Kidney (tissue), 13 donors: ENCODE measurements at regions not wholly inside any gene's neighbourhood (a gene's known extent, or its start where the extent isn't known, plus 50 kb on each side); places are given as distances from the start of the nearest gene placed in this dataset.

Source experiments
- DNase-seq, 5 donors: peaks; one replicate each; pipeline ENCODE4 v3.0.0-alpha.2; 2013 to 2020
- FAIRE-seq: peaks from 2 replicates; lab custom pipeline; 2012; peaks lifted over from hg19 to GRCh38; lab: Jason Lieb, UNC
- H3K27ac ChIP-seq, 2 donors: one replicate each; pipeline ENCODE4 v1.7.0; 2013; ENCODE audit warnings: low read depth in 2 of 2, low read length in 2 of 2, inconsistent platforms in 1 of 2
- H3K27me3 ChIP-seq: one replicate; pipeline ENCODE4 v1.7.1; 2013; ENCODE audit warnings: low read length, inconsistent platforms; ENCODE audit not compliant: control insufficient read depth, insufficient read depth
- H3K36me3 ChIP-seq, 3 donors: one replicate each; pipeline versions ENCODE4 v1.7.0 to v1.7.1; 2013; ENCODE audit warnings: low read length in 3 of 3, control low read depth in 1 of 3, inconsistent platforms in 1 of 3; ENCODE audit not compliant: insufficient read depth in 3 of 3, control insufficient read depth in 2 of 3
- H3K4me1 ChIP-seq, 3 donors: one replicate each; pipeline versions ENCODE4 v1.7.0 to v1.7.1; 2013; ENCODE audit warnings: low read length in 3 of 3, inconsistent platforms in 1 of 3, low read depth in 1 of 3; ENCODE audit not compliant: control insufficient read depth in 2 of 3, insufficient read depth in 2 of 3
- H3K4me3 ChIP-seq, 3 donors: one replicate each; pipeline versions ENCODE4 v1.7.0 to v1.8.1; 2013; ENCODE audit warnings: low read length in 3 of 3, control low read depth in 1 of 3, inconsistent platforms in 1 of 3
- H3K9ac ChIP-seq, 3 donors: one replicate each; pipeline versions ENCODE4 v1.7.0 to v1.7.1; 2013; ENCODE audit warnings: low read length in 3 of 3, control low read depth in 1 of 3, inconsistent platforms in 1 of 3
- H3K9me3 ChIP-seq, 3 donors: one replicate each; pipeline versions ENCODE4 v1.7.0 to v1.7.1; 2013; ENCODE audit warnings: low read length in 3 of 3, control low read depth in 1 of 3, inconsistent platforms in 1 of 3; ENCODE audit not compliant: control insufficient read depth in 2 of 3, insufficient read depth in 1 of 3
- CTCF ChIP-seq: IDR thresholded peaks from 3 replicates; pipeline ENCODE4 v1.5.1; 2012; ENCODE audit warnings: mild to moderate bottlenecking, moderate library complexity, borderline replicate concordance; ENCODE audit not compliant: insufficient read depth; ENCODE audit errors: extremely low read depth
- intact Hi-C: fragments of 100-400 bp; cut with DNase I; formaldehyde crosslinking; loops from one replicate; pipeline ENCODE4 v1.11.1; 2022
- donor health status: control.
- donor health status: control.
- donor health status: control.
- donor health status: control.
- donor health status: control.
- donor health status: DM: yes; HTN: yes; CAD: no.
- donor health status: Normal renal cell carcinoma (clear cell type).

- H3K36me3 ChIP-seq, result no peaks in the 10 kb centered on the region
- FAIRE-seq (no peak), DNase-seq (no peak)
- no peak overlapping the region for H3K27ac ChIP-seq
- H3K4me1 ChIP-seq, result no peaks in the 10 kb centered on the region
- no peak overlapping the region for H3K9ac ChIP-seq
- intact Hi-C loops, result no loop called here
- H3K27me3 ChIP-seq, result no peaks in the 10 kb centered on the region
- no peak overlapping the region for H3K4me3 ChIP-seq
- no peaks in the 10 kb centered on the region for H3K9me3 ChIP-seq
- no peak for TF ChIP-seq CTCF
These were observed 2128.3 kb upstream of the C9orf72 start for GRCh38 chr9:29701559-29701958.

DNA sequence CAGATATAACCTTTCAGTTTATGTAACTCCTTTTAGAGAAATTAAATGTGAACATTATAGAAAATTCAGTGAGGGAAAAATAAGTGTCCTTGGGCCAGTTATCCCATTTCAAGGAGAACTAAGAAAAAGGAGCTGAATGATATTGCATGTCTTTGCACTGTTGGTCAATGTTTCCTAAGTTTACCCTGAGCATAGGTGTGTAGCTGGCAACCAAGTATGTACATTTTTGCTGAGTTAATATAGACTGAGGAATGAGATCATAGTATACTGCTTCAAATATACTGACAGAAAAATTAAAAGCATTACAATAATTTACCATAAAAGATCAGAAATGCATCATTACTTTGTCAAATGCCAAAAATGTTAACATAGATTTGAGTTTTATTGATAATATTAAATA is 2128.7 kb upstream of the C9orf72 start:
- intact Hi-C loops, result no loop called here
- no peaks in the 10 kb centered on the region for H3K4me1 ChIP-seq
- no peak overlapping the region for H3K27ac ChIP-seq
- H3K9me3 ChIP-seq, result no peaks in the 10 kb centered on the region
- no peak overlapping the region for H3K9ac ChIP-seq
- no peak overlapping the region for H3K4me3 ChIP-seq
- no peak for TF ChIP-seq CTCF
- DNase-seq (no peak), FAIRE-seq (no peak)
- H3K36me3 ChIP-seq, result no peaks in the 10 kb centered on the region
- H3K27me3 ChIP-seq, result no peaks in the 10 kb centered on the region

- Histone ChIP-seq H3K27me3 (no peaks in the 10 kb centered on the region), H3K4me3 (no peak overlapping the region), H3K27ac (no peak overlapping the region), H3K9me3 (no peaks in the 10 kb centered on the region), H3K36me3 (no peaks in the 10 kb centered on the region), H3K4me1 (no peaks in the 10 kb centered on the region), H3K9ac (no peak overlapping the region)
- no peak for TF ChIP-seq CTCF
- FAIRE-seq, result no peak
- intact Hi-C loops, result no loop called here
- no peak for DNase-seq
These were observed 2141.6 kb upstream of the C9orf72 start for GRCh38 chr9:29714860-29715259.

DNA sequence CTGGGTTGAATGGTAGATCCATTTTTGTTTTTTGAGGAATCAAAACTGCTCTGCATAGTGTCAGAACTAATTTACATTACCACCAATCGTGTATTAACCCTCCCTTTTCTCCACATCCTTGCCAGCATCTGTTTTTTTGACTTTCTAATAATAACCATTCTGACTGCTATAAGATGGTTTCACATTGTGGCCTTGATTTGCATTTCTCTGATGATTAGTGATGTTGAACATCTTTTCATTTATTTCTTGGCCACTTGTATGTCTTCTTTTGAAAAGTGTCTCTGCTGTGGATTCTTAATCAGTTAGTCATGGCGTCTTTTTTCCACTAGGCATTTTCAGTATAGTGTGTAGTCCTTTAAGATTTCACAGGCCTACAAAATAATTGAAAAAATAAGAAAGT is 2144.3 kb upstream of the C9orf72 start:
- Histone ChIP-seq H3K4me3 (no peak overlapping the region), H3K27ac (no peak overlapping the region), H3K9me3 (no peaks in the 10 kb centered on the region), H3K36me3 (no peaks in the 10 kb centered on the region), H3K4me1 (no peaks in the 10 kb centered on the region), H3K9ac (no peak overlapping the region), H3K27me3 (no peaks in the 10 kb centered on the region)
- FAIRE-seq (no peak), DNase-seq (no peak)
- intact Hi-C loops, result no loop called here
- no peak for TF ChIP-seq CTCF
